Endothelial cell (in vitro differentiated cells): ENCODE measurements at regions not wholly inside any gene's neighbourhood (a gene's known extent, or its start where the extent isn't known, plus 50 kb on each side); places are given as distances from the start of the nearest gene placed in this dataset.
A peak's percentile ranks its signal among the peaks of the same experiment; 100 is the strongest.

ENCODE experiments used
- DNase-seq: peaks from one replicate; pipeline ENCODE4 v3.0.0; 2021; ENCODE audit warnings: low spot score
- H3K27ac Mint-ChIP-seq: one replicate; pipeline ENCODE4 v1.8.0; 2021; ENCODE audit warnings: mixed read lengths, inconsistent platforms; ENCODE audit not compliant: unreplicated experiment
- H3K27me3 Mint-ChIP-seq: one replicate; pipeline ENCODE4 v1.8.0; 2021; ENCODE audit warnings: mild to moderate bottlenecking, moderate library complexity, mixed read lengths, inconsistent platforms; ENCODE audit not compliant: unreplicated experiment
- H3K36me3 Mint-ChIP-seq: one replicate; pipeline ENCODE4 v1.8.0; 2021; ENCODE audit warnings: mild to moderate bottlenecking, low read depth, mixed read lengths, inconsistent platforms; ENCODE audit not compliant: unreplicated experiment
- H3K4me1 Mint-ChIP-seq: one replicate; pipeline ENCODE4 v1.8.0; 2021; ENCODE audit warnings: mild to moderate bottlenecking, mixed read lengths, inconsistent platforms; ENCODE audit not compliant: unreplicated experiment
- H3K4me3 Mint-ChIP-seq: one replicate; pipeline ENCODE4 v1.8.0; 2021; ENCODE audit warnings: mild to moderate bottlenecking, mixed read lengths, inconsistent platforms; ENCODE audit not compliant: unreplicated experiment
- H3K9me3 Mint-ChIP-seq: one replicate; pipeline ENCODE4 v1.8.0; 2021; ENCODE audit warnings: mixed read lengths, inconsistent platforms; ENCODE audit not compliant: unreplicated experiment
- CTCF ChIP-seq: fragments of 200-600 bp; sonication (generic); IDR thresholded peaks from one replicate; pipeline ENCODE4 v1.5.0; 2021; ENCODE audit warnings: antibody characterized with exemption; ENCODE audit not compliant: unreplicated experiment

DNA sequence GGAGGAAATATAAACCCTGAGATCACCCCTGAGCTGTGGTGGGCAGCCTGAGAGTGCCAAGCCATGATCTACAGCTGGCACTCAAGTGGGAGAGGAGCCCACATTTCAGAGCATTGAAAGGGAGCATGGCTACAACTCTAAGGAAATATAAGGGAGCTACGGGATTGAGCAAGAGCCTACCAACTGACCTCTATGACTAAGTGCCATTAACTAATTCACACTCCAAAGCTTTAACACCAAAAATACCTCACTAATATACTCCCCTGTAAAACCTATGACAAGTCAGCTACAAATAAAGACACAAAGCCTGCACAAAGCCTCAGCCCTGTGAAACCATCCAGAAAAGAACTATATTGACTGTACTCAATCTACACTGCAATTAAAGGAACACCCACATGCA lies 286.8 kb upstream of the RPS23 start:
- TF ChIP-seq CTCF: no peak
- H3K4me3 Mint-ChIP-seq: peak overlapping the region; percentile 3
- H3K27me3 Mint-ChIP-seq: peaks cover 6% of the 10 kb centered on the region
- no peaks in the 10 kb centered on the region for H3K36me3 Mint-ChIP-seq
- H3K9me3 Mint-ChIP-seq: no peaks in the 10 kb centered on the region
- H3K27ac Mint-ChIP-seq: no peak overlapping the region
- DNase-seq: no peak
- no peaks in the 10 kb centered on the region for H3K4me1 Mint-ChIP-seq

- no peaks in the 10 kb centered on the region for H3K9me3 Mint-ChIP-seq
- H3K27ac Mint-ChIP-seq: no peak overlapping the region
- TF ChIP-seq CTCF: no peak
- no peaks in the 10 kb centered on the region for H3K4me1 Mint-ChIP-seq
- H3K36me3 Mint-ChIP-seq: no peaks in the 10 kb centered on the region
- no peak overlapping the region for H3K4me3 Mint-ChIP-seq
- peaks cover 6% of the 10 kb centered on the region for H3K27me3 Mint-ChIP-seq
- no peak for DNase-seq
These were observed 285.6 kb upstream of the RPS23 start for GRCh38 chr5:82563745-82564144.

DNA sequence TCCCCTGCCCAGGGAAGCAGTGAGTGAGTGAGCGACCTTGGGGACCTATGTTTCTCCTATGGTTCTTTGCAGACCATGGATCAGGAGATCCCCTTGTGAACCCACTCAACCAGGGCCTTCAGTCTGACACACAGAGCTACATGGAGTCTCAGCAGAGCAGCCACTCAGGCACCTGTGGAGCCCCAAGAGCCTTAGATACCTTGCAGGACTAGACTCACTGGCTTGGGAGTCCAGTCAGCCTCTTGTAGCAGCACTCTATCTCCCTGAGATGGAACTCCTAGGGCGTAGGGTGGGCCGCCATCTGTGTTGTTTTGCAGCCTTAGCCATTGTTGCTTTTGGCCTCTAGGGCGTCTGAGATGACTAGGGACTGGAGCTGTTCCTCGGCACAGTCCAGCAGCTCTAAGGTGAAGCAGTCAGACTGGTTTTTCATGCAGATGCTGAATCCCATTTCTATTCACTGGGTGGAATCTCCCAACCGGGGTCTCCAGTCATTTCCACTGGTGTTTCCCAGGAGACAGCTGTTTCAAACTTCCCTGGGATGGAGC lies 284.6 kb upstream of the RPS23 start:
- Mint-ChIP-seq H3K27ac (no peak overlapping the region), H3K9me3 (no peaks in the 10 kb centered on the region), H3K4me1 (no peaks in the 10 kb centered on the region), H3K4me3 (no peak overlapping the region), H3K27me3 (peaks cover 7% of the 10 kb centered on the region), H3K36me3 (no peaks in the 10 kb centered on the region)
- DNase-seq: no peak
- no peak for TF ChIP-seq CTCF

- H3K4me3 Mint-ChIP-seq: no peak overlapping the region
- H3K4me1 Mint-ChIP-seq: no peaks in the 10 kb centered on the region
- no peak for TF ChIP-seq CTCF
- no peak overlapping the region for H3K27ac Mint-ChIP-seq
- H3K36me3 Mint-ChIP-seq: no peaks in the 10 kb centered on the region
- no peak for DNase-seq
- H3K9me3 Mint-ChIP-seq: no peaks in the 10 kb centered on the region
- H3K27me3 Mint-ChIP-seq: peaks cover 8% of the 10 kb centered on the region
These were observed 283.6 kb upstream of the RPS23 start for GRCh38 chr5:82561797-82562196.

GRCh38 chr5:82560969-82561368 lies 282.8 kb upstream of the RPS23 start:
- H3K9me3 Mint-ChIP-seq: no peaks in the 10 kb centered on the region
- no peak overlapping the region for H3K4me3 Mint-ChIP-seq
- TF ChIP-seq CTCF: no peak
- H3K36me3 Mint-ChIP-seq: no peaks in the 10 kb centered on the region
- no peak for DNase-seq
- no peaks in the 10 kb centered on the region for H3K4me1 Mint-ChIP-seq
- peaks cover 8% of the 10 kb centered on the region for H3K27me3 Mint-ChIP-seq
- no peak overlapping the region for H3K27ac Mint-ChIP-seq
